ENCODE measurements at regions not wholly inside any gene's neighbourhood (a gene's known extent, or its start where the extent isn't known, plus 50 kb on each side); places are given as distances from the start of the nearest gene placed in this dataset.

DNA sequence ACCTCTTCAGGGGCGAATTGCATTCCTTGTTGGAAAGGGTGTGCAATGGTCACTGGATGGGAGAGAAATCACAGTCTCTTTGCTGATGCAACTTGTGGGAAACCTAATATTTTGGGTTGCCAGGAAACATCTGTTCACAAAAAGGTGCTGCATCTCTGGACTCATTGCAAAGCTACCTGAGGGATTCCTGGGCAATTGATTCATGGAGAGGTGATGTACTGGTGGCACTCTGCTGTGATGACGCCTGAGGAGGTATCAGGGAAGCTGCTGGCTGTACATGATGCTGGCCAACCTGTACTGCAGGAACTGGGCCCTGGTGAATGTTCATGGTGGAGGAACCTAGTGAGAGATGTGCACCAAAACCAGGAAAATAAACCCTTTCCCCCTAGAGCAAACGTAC, 516.0 kb upstream of the SPHKAP start:
- TF ChIP-seq POLR2A (IDR thresholded peaks at IDR 0.05): no peak
- TF ChIP-seq, protein P1, sequence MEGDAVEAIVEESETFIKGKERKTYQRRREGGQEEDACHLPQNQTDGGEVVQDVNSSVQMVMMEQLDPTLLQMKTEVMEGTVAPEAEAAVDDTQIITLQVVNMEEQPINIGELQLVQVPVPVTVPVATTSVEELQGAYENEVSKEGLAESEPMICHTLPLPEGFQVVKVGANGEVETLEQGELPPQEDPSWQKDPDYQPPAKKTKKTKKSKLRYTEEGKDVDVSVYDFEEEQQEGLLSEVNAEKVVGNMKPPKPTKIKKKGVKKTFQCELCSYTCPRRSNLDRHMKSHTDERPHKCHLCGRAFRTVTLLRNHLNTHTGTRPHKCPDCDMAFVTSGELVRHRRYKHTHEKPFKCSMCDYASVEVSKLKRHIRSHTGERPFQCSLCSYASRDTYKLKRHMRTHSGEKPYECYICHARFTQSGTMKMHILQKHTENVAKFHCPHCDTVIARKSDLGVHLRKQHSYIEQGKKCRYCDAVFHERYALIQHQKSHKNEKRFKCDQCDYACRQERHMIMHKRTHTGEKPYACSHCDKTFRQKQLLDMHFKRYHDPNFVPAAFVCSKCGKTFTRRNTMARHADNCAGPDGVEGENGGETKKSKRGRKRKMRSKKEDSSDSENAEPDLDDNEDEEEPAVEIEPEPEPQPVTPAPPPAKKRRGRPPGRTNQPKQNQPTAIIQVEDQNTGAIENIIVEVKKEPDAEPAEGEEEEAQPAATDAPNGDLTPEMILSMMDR (IDR thresholded peaks at IDR 0.05): no peak
- WGBS, 2 donors: 65 to 88% methylated on average over 3 of the region's 3 CpGs
- no peak overlapping the region for H3K27ac ChIP-seq
- intact Hi-C loops (cut with DNase I): no loop called here
- no peak for DNase-seq
- no peaks in the 10 kb centered on the region for H3K4me1 ChIP-seq
- H3K4me3 ChIP-seq (replicated peaks in 1 of 3): no peak overlapping the region
- H3K9me3 ChIP-seq: no peaks in the 10 kb centered on the region
- no peaks in the 10 kb centered on the region for H3K27me3 ChIP-seq
- H3K36me3 ChIP-seq: no peaks in the 10 kb centered on the region

DNA sequence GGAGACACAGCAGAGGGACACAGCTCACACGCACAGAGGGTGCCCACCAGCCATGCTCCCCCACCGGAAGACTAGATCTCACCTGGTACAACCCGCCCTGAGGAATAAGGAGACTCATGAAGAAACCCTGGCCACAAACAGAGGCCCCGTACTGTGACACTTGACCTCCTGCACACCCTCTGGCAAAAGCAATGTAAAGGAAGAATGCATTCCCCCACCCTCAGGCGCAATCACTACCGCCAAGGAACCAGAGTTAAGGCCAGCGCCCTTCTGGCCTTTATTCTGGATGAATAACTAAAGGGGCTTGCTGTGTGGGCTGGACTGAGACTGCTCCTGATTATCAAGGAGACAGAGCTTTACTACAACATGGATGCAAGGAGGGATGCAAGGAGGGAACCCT, 509.2 kb upstream of the SPHKAP start:
- TF ChIP-seq POLR2A (IDR thresholded peaks at IDR 0.05): no peak
- TF ChIP-seq, protein P1 (IDR thresholded peaks at IDR 0.05): no peak
- Histone ChIP-seq H3K4me3 (replicated peaks in 1 of 3) (no peak overlapping the region), H3K9me3 (no peaks in the 10 kb centered on the region), H3K36me3 (no peaks in the 10 kb centered on the region), H3K4me1 (no peaks in the 10 kb centered on the region), H3K27me3 (no peaks in the 10 kb centered on the region), H3K27ac (no peak overlapping the region)
- intact Hi-C loops (cut with DNase I): no loop called here
- no peak for DNase-seq
- WGBS, 2 donors: 81 to 90% methylated on average over 7 of the region's 7 CpGs

DNA sequence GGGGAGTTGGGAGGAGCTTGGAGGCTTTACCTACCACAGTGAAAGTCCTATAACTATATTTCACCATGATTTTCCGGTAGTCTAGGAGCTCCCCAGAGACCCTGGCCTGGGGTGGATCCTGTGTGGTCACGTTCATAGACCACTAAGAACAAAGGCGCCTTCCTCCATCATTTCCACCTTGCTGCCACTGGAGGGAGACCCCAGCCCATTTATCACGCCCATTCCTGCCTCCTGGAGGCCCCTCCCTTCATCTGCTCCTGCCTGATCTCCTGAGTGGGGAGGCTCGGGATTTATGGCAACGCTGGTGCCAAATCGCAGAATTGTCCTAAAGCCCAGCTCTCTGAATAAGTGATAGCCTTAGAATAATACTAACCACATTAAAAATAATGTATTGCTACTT, 507.6 kb upstream of the SPHKAP start:
- intact Hi-C loops (cut with DNase I): no loop called here
- H3K4me1 ChIP-seq: no peaks in the 10 kb centered on the region
- no peaks in the 10 kb centered on the region for H3K27me3 ChIP-seq
- H3K4me3 ChIP-seq (replicated peaks in 1 of 3): no peak overlapping the region
- H3K36me3 ChIP-seq: no peaks in the 10 kb centered on the region
- no peak overlapping the region for H3K27ac ChIP-seq
- DNase-seq: no peak
- H3K9me3 ChIP-seq: no peaks in the 10 kb centered on the region
- TF ChIP-seq POLR2A (IDR thresholded peaks at IDR 0.05): no peak
- TF ChIP-seq, protein P1 (IDR thresholded peaks at IDR 0.05): no peak
- 23 to 34% methylated on average over 7 of the region's 7 CpGs for WGBS, 2 donors

DNA sequence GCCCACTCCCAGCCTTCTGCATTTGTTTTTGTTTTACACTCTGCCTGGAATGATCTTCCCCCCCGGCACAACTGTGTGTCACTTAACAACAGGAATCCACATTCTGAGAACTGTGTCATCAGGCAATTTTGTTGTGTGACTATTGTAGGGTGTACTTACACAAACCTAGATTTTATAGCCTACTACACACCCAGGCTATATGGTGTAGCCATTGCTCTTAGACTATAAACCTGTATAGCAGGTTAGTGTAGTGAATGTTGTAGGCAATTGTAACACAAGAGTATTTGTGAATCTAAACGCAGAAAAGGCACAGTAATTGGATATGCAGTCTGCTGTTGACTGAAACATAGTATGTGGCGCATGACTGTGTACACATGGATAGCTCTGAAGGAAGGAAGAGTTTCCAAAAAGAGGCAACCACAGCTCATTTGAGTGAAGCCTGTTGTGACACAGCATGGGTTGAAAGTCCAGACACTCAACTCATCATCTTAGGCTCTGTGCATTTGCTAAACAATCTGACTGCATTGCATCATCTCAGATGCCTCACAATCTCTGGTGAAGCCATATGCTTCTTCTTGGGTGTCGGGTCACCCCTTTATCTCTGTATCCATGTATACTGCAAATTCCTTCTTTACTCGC, 506.6 kb upstream of the SPHKAP start:
- intact Hi-C loops (cut with DNase I): no loop called here
- WGBS, 2 donors: 76 to 78% methylated on average over 5 of the region's 5 CpGs

DNA sequence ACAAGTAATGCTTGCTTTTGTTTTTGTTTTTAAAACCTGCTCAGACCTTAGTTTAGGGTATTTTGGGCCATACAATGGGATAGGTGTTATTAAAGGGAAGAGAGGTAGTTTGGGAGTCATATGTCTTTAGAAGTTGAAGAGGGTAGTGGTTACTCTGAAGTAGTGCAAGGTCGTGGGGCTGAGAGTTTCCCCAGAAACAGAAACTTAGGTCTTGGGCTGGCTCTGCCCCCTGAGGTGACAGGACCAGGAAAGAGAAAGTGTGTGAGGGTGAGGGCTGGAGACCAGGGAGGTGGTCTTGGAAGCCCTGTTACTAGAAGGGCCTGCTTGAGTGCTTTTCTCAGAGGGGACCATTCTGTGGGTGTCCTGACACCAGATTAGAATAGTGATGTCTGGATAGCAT, 500.5 kb upstream of the SPHKAP start:
- Histone ChIP-seq H3K27me3 (no peaks in the 10 kb centered on the region), H3K4me3 (replicated peaks in 1 of 3) (no peak overlapping the region), H3K27ac (no peak overlapping the region), H3K9me3 (no peaks in the 10 kb centered on the region), H3K4me1 (no peaks in the 10 kb centered on the region), H3K36me3 (no peaks in the 10 kb centered on the region)
- DNase-seq: no peak
- intact Hi-C loops (cut with DNase I): no loop called here
- TF ChIP-seq, protein P1 (IDR thresholded peaks at IDR 0.05): no peak
- TF ChIP-seq POLR2A (IDR thresholded peaks at IDR 0.05): no peak
- WGBS, 2 donors: 40 to 51% methylated on average over 1 of the region's 1 CpG

More for the DNA sequence above, 506.6 kb upstream of the SPHKAP start:
- no peaks in the 10 kb centered on the region for H3K9me3 ChIP-seq
- no peaks in the 10 kb centered on the region for H3K36me3 ChIP-seq
- DNase-seq: no peak
- H3K27me3 ChIP-seq: no peaks in the 10 kb centered on the region
- no peak overlapping the region for H3K27ac ChIP-seq
- TF ChIP-seq POLR2A (IDR thresholded peaks at IDR 0.05): no peak
- TF ChIP-seq, protein P1 (IDR thresholded peaks at IDR 0.05): no peak
- H3K4me1 ChIP-seq: no peaks in the 10 kb centered on the region
- H3K4me3 ChIP-seq (replicated peaks in 1 of 3): no peak overlapping the region

All from thyroid gland (tissue), 4 donors.